Heart left ventricle (tissue), 16 donors: ENCODE measurements at regions not wholly inside any gene's neighbourhood (a gene's known extent, or its start where the extent isn't known, plus 50 kb on each side); places are given as distances from the start of the nearest gene placed in this dataset.

Source experiments
- ATAC-seq, 4 donors: fragments of 200-7000 bp; cut with Tn5 transposase; one replicate each; pipeline ENCODE4 v1.9.1; 2020 to 2022; ENCODE audit warnings: moderate library complexity in 4 of 4, mild to moderate bottlenecking in 3 of 4, moderate number of reproducible peaks in 1 of 4
- DNase-seq, 5 donors: peaks; one replicate each; pipeline ENCODE4 v3.0.0-alpha.2; 2020
- H3K27ac ChIP-seq, 12 donors: fragments of 200-600 bp; sonication (generic) in 4 of 12; one replicate each; pipeline versions ENCODE4 v1.5.0 to v1.8.0; 2016 to 2022; ENCODE audit warnings: mild to moderate bottlenecking in 2 of 12
- H3K27me3 ChIP-seq, 9 donors: fragments of 200-600 bp; sonication (generic) in 2 of 9; one replicate each; pipeline versions ENCODE4 v1.5.1 to v1.8.0; 2016 to 2022; ENCODE audit warnings: mild to moderate bottlenecking in 3 of 9
- H3K36me3 ChIP-seq, 9 donors: fragments of 200-600 bp; sonication (generic) in 2 of 9; one replicate each; pipeline versions ENCODE4 v1.5.0 to v1.8.0; 2018 to 2022; ENCODE audit warnings: mild to moderate bottlenecking in 2 of 9
- H3K4me1 ChIP-seq, 12 donors: fragments of 200-600 bp; sonication (generic) in 4 of 12; one replicate each; pipeline versions ENCODE4 v1.5.0 to v1.8.0; 2016 to 2022; ENCODE audit warnings: mild to moderate bottlenecking in 3 of 12
- H3K4me3 ChIP-seq, 12 donors: fragments of 200-600 bp; sonication (generic) in 4 of 12; one replicate each; pipeline versions ENCODE4 v1.5.0 to v1.8.0; 2017 to 2022; ENCODE audit warnings: mild to moderate bottlenecking in 9 of 12, moderate library complexity in 4 of 12
- H3K9me3 ChIP-seq, 12 donors: fragments of 200-600 bp; sonication (generic) in 4 of 12; one replicate each; pipeline versions ENCODE4 v1.5.0 to v1.8.0; 2016 to 2022; ENCODE audit warnings: mild to moderate bottlenecking in 1 of 12
- CTCF ChIP-seq, 12 donors: fragments of 200-600 bp; sonication (generic) in 4 of 12; IDR thresholded peaks; one replicate each; pipeline versions ENCODE4 v1.5.0 to v1.8.0; 2018 to 2022; ENCODE audit warnings: antibody characterized with exemption in 12 of 12, mild to moderate bottlenecking in 5 of 12
- POLR2A ChIP-seq, 2 donors: fragments of 450-650 bp; IDR thresholded peaks; one replicate each; pipeline ENCODE4 v1.6.1; 2017; ENCODE audit warnings: antibody characterized with exemption in 2 of 2, mild to moderate bottlenecking in 2 of 2, moderate library complexity in 2 of 2
- WGBS, 4 donors: extraction: QIAGEN DNeasy Blood & Tissue Kit in 2 of 4; methylation state at CpG; one replicate each; pipeline versions ENCODE4 v1.1.5 to v1.1.7; 2013 to 2018; 5-methylcytosine and 5-hydroxymethylcytosine counted together
- intact Hi-C, 10 donors: fragments of 100-400 bp; cut with DNase I; formaldehyde crosslinking; loops; one replicate each; pipeline versions ENCODE4 v1.11.1 to v1.14.2; 2022
- donor health status: ischemic (EF 13 %, LVEDD 7.1; RV severe dilation, severe dysfunction).
- donor health status: healthy with polysubstance abuse.
- donor health status: DM: no; HTN: yes; CAD: no.
- donor health status: DM: no; HTN: no; CAD: no.
- donor health status: ischemic (EF 25% LVEDD 6.9; RV normal size, moderate dysfunction).
- donor health status: ischemic (EF 25% LVEDD 5.7; RV mildly dilated, moderate dysfunction).
- donor health status: healthy.
- donor health status: DM: yes; HTN: yes; CAD: no.
- donor health status: ischemic (EF 35%, LVEDD 5.7; RV mildly dilated, moderate dysfunction).
- donor health status: nonischemic (EF 11% LVEDD 7.7; RV severe dilation, severe dysfunction).
- donor health status: DM: yes; HTN: yes; CAD: no.
- donor health status: PGD.
- donor health status: ischemic (EF 29% LVEDD 5.4; RV normal size, mild dysfunction).
- donor health status: nonischemic (EF 23%, LVEDD 6.1; RV moderate dilation, normal function).

- no peaks in the 10 kb centered on the region for H3K36me3 ChIP-seq
- intact Hi-C loops: no loop called here
- peaks cover 0 to 15% (median 0%) of the 10 kb centered on the region in 9 donors for H3K27me3 ChIP-seq
- ATAC-seq: no peak
- 11 to 45% (median 32%) methylated on average over 1 of the region's 1 CpG for WGBS, 4 donors
- H3K9me3 ChIP-seq: no peaks in the 10 kb centered on the region
- no peak overlapping the region for H3K27ac ChIP-seq
- H3K4me3 ChIP-seq: no peak overlapping the region
- H3K4me1 ChIP-seq: peaks cover 0 to 3% (median 0%) of the 10 kb centered on the region in 12 donors
- TF ChIP-seq POLR2A (IDR thresholded peaks at IDR 0.05): no peak
- no peak for TF ChIP-seq CTCF (IDR thresholded peaks at IDR 0.05)
- no peak for DNase-seq
Measured at GRCh38 chr11:116049383-116049782, 545.2 kb upstream of the CADM1 start.

- H3K4me3 ChIP-seq: no peak overlapping the region
- intact Hi-C loops: no loop called here
- H3K36me3 ChIP-seq: no peaks in the 10 kb centered on the region
- ATAC-seq: no peak
- H3K27me3 ChIP-seq: peaks cover 0 to 7% (median 0%) of the 10 kb centered on the region in 9 donors
- TF ChIP-seq CTCF (IDR thresholded peaks at IDR 0.05): no peak
- no peak for TF ChIP-seq POLR2A (IDR thresholded peaks at IDR 0.05)
- 91 to 94% (median 94%) methylated on average over 6 of the region's 6 CpGs for WGBS, 4 donors
- H3K4me1 ChIP-seq: peaks cover 0 to 3% (median 0%) of the 10 kb centered on the region in 12 donors
- H3K27ac ChIP-seq: no peak overlapping the region
- H3K9me3 ChIP-seq: no peaks in the 10 kb centered on the region
- DNase-seq: no peak
Measured at GRCh38 chr11:116046127-116046526, 541.9 kb upstream of the CADM1 start.

- TF ChIP-seq CTCF (IDR thresholded peaks at IDR 0.05) (no peak), POLR2A (IDR thresholded peaks at IDR 0.05) (no peak)
- ATAC-seq: no peak
- 42 to 52% (median 45%) methylated on average over 10 of the region's 10 CpGs for WGBS, 4 donors
- DNase-seq: no peak
- Histone ChIP-seq H3K27ac (no peak overlapping the region), H3K36me3 (no peaks in the 10 kb centered on the region), H3K9me3 (no peaks in the 10 kb centered on the region), H3K4me1 (peaks cover 0 to 3% (median 0%) of the 10 kb centered on the region in 12 donors), H3K4me3 (no peak overlapping the region), H3K27me3 (peaks cover 0 to 7% (median 0%) of the 10 kb centered on the region in 9 donors)
- intact Hi-C loops: no loop called here
Measured at GRCh38 chr11:116044941-116045340, 540.7 kb upstream of the CADM1 start.

- Histone ChIP-seq H3K4me1 (peaks cover 0 to 3% (median 0%) of the 10 kb centered on the region in 12 donors), H3K9me3 (no peaks in the 10 kb centered on the region), H3K27ac (no peak overlapping the region), H3K36me3 (no peaks in the 10 kb centered on the region), H3K4me3 (no peak overlapping the region), H3K27me3 (peaks cover 0 to 7% (median 0%) of the 10 kb centered on the region in 9 donors)
- 51 to 58% (median 53%) methylated on average over 4 of the region's 4 CpGs for WGBS, 4 donors
- intact Hi-C loops: no loop called here
- DNase-seq (no peak), ATAC-seq (no peak)
- TF ChIP-seq CTCF (IDR thresholded peaks at IDR 0.05) (no peak), POLR2A (IDR thresholded peaks at IDR 0.05) (no peak)
Measured at GRCh38 chr11:116044520-116044919, 540.3 kb upstream of the CADM1 start.
